IMR-90 (cell line): ENCODE measurements at regions not wholly inside any gene's neighbourhood (a gene's known extent, or its start where the extent isn't known, plus 50 kb on each side); places are given as distances from the start of the nearest gene placed in this dataset.

ENCODE experiments used
- ATAC-seq: fragments of 200-7000 bp; cut with Tn5 transposase; 2 replicates; pipeline ENCODE4 v1.9.1; 2020; ENCODE audit warnings: low read depth, mild to moderate bottlenecking, moderate library complexity
- BruUV-seq: library from RNA; stranded (reverse); fragments of 400-500 nt; replicated peaks from 2 replicates; lab custom pipeline; 2021; lab: Mats Ljungman, UMichigan
- CTCF ChIA-PET: fragments of 300-600 bp; formaldehyde crosslinking; extraction: SDS; loops from one replicate; lab custom pipeline; 2021; ENCODE audit warnings: antibody characterized with exemption; lab: Yijun Ruan, JAX
- POLR2A ChIA-PET: fragments of 300-600 bp; sonication (Branson Sonifier 250); formaldehyde crosslinking; loops from one replicate; lab custom pipeline; 2022; ENCODE audit warnings: antibody characterized with exemption; ENCODE audit not compliant: unreplicated experiment; lab: Charles Lee
- DNase-seq: peaks from one replicate; pipeline ENCODE4 v3.0.0; 2013
- H2AFZ ChIP-seq: replicated peaks from 2 replicates; pipeline ENCODE3; 2013; ENCODE audit warnings: low read length, mild to moderate bottlenecking; ENCODE audit not compliant: poor library complexity
- H2AK5ac ChIP-seq: 2 replicates; pipeline ENCODE4 v1.6.1; 2013; ENCODE audit warnings: low read depth, low read length, inconsistent platforms
- H2AK9ac ChIP-seq: replicated peaks from 2 replicates; pipeline ENCODE3; 2013; ENCODE audit warnings: mild to moderate bottlenecking, low read depth, low read length, moderate library complexity; ENCODE audit not compliant: poor library complexity
- H2BK120ac ChIP-seq: 2 replicates; pipeline ENCODE4 v1.6.1; 2013; ENCODE audit warnings: low read depth, low read length, inconsistent platforms
- H2BK15ac ChIP-seq: 3 replicates; pipeline ENCODE4 v1.6.1; 2013; ENCODE audit warnings: low read depth, low read length, inconsistent platforms
- H2BK20ac ChIP-seq: 2 replicates; pipeline ENCODE4 v1.6.1; 2013; ENCODE audit warnings: low read depth, mild to moderate bottlenecking, inconsistent platforms, low read length, moderate library complexity
- H2BK5ac ChIP-seq: 2 replicates; pipeline ENCODE4 v1.6.1; 2013; ENCODE audit warnings: mild to moderate bottlenecking, low read depth, low read length, inconsistent platforms; ENCODE audit not compliant: poor library complexity, severe bottlenecking
- H3K14ac ChIP-seq: replicated peaks from 2 replicates; pipeline ENCODE4 v1.6.1; 2013; ENCODE audit warnings: low read depth, low read length, inconsistent platforms
- H3K18ac ChIP-seq: 2 replicates; pipeline ENCODE4 v1.6.1; 2013; ENCODE audit warnings: low read depth, low read length, control low read depth
- H3K23ac ChIP-seq: 2 replicates; pipeline ENCODE4 v1.6.1; 2013; ENCODE audit warnings: low read depth, low read length, inconsistent platforms
- H3K27ac ChIP-seq: 2 replicates; pipeline ENCODE4 v1.5.1; 2013; ENCODE audit warnings: mild to moderate bottlenecking, control low read depth, low read length; ENCODE audit not compliant: insufficient read depth
- H3K27me3 ChIP-seq: 2 replicates; pipeline ENCODE4 v1.6.1; 2013; ENCODE audit warnings: low read length; ENCODE audit not compliant: control insufficient read depth, insufficient read depth
- H3K36me3 ChIP-seq: 2 replicates; pipeline ENCODE4 v1.6.1; 2013; ENCODE audit warnings: low read length, mixed read lengths; ENCODE audit not compliant: control insufficient read depth, insufficient read depth
- H3K4ac ChIP-seq: 2 replicates; pipeline ENCODE4 v1.6.1; 2013; ENCODE audit warnings: low read depth, low read length, inconsistent platforms
- H3K4me1 ChIP-seq: 2 replicates; pipeline ENCODE4 v1.6.1; 2013; ENCODE audit warnings: low read length, mixed read lengths; ENCODE audit not compliant: control insufficient read depth, insufficient read depth
- H3K4me2 ChIP-seq: 2 replicates; pipeline ENCODE4 v1.6.1; 2013; ENCODE audit warnings: low read depth, mild to moderate bottlenecking, control low read depth, low read length, moderate library complexity
- H3K4me3 ChIP-seq: 2 replicates; pipeline ENCODE4 v1.5.1; 2013; ENCODE audit warnings: low read depth, mild to moderate bottlenecking, control low read depth, low read length, moderate library complexity; ENCODE audit not compliant: insufficient read depth
- H3K56ac ChIP-seq: 2 replicates; pipeline ENCODE4 v1.6.1; 2013; ENCODE audit warnings: low read length, inconsistent platforms; ENCODE audit not compliant: insufficient read depth; ENCODE audit errors: extremely low read depth
- H3K79me1 ChIP-seq, 2 experiments: 2 replicates each; pipeline ENCODE4 v1.6.1; 2013; ENCODE audit warnings: low read length in 2 of 2, inconsistent platforms in 1 of 2, low read depth in 1 of 2
- H3K9ac ChIP-seq: 2 replicates; pipeline ENCODE4 v1.6.1; 2013; ENCODE audit warnings: low read depth, low read length, control low read depth
- H3K9me1 ChIP-seq: 2 replicates; pipeline ENCODE4 v1.6.1; 2013; ENCODE audit warnings: low read length, inconsistent platforms; ENCODE audit not compliant: insufficient read depth
- H3K9me3 ChIP-seq: 2 replicates; pipeline ENCODE4 v1.6.1; 2013; ENCODE audit warnings: low read length; ENCODE audit not compliant: control insufficient read depth, insufficient read depth
- H4K20me1 ChIP-seq: 2 replicates; pipeline ENCODE4 v1.6.1; 2013; ENCODE audit warnings: low read length, inconsistent platforms; ENCODE audit not compliant: insufficient read depth
- H4K5ac ChIP-seq: 2 replicates; pipeline ENCODE4 v1.6.1; 2013; ENCODE audit warnings: mild to moderate bottlenecking, low read depth, low read length, control low read depth
- H4K8ac ChIP-seq, 2 experiments: 2 replicates each; pipeline ENCODE4 v1.6.1; 2013; ENCODE audit warnings: low read depth in 2 of 2, low read length in 2 of 2, control low read depth in 1 of 2, inconsistent platforms in 1 of 2
- H4K91ac ChIP-seq: 2 replicates; pipeline ENCODE4 v1.6.1; 2013; ENCODE audit warnings: low read depth, low read length, inconsistent platforms; ENCODE audit not compliant: insufficient read depth
- BHLHE40 ChIP-seq: fragments of 150-350 bp; IDR thresholded peaks from 2 replicates; pipeline ENCODE4 v1.6.1; 2016; ENCODE audit warnings: mild to moderate bottlenecking, low read depth, low read length
- CEBPB ChIP-seq: IDR thresholded peaks from 2 replicates; pipeline ENCODE4 v1.6.1; 2012; ENCODE audit warnings: low read depth, low read length, improper control_type of control experiment
- CHD1 ChIP-seq: IDR thresholded peaks from 2 replicates; pipeline ENCODE4 v1.6.1; 2012; ENCODE audit warnings: low read depth, low read length, improper control_type of control experiment
- ELK1 ChIP-seq: fragments of 150-350 bp; IDR thresholded peaks from 2 replicates; pipeline ENCODE4 v1.6.1; 2016; ENCODE audit warnings: low read depth, mild to moderate bottlenecking, low read length, moderate library complexity, borderline replicate concordance
- FOS ChIP-seq: fragments of 150-350 bp; IDR thresholded peaks from 2 replicates; pipeline ENCODE4 v1.6.1; 2016; ENCODE audit warnings: low read depth, low read length
- MAFK ChIP-seq: IDR thresholded peaks from 2 replicates; pipeline ENCODE4 v1.6.1; 2012; ENCODE audit warnings: low read depth, low read length, improper control_type of control experiment
- MAZ ChIP-seq: IDR thresholded peaks from 2 replicates; pipeline ENCODE4 v1.6.1; 2012; ENCODE audit warnings: low read depth, mild to moderate bottlenecking, low read length, improper control_type of control experiment, moderate library complexity, borderline replicate concordance
- MXI1 ChIP-seq: IDR thresholded peaks from 2 replicates; pipeline ENCODE4 v1.6.1; 2012; ENCODE audit warnings: low read depth, mild to moderate bottlenecking, low read length, moderate library complexity, borderline replicate concordance
- NFE2L2 ChIP-seq: fragments of 150-350 bp; IDR thresholded peaks from 2 replicates; pipeline ENCODE4 v1.6.1; 2016; ENCODE audit warnings: low read depth, mild to moderate bottlenecking, low read length
- POLR2A ChIP-seq: IDR thresholded peaks from 2 replicates; pipeline ENCODE4 v1.6.1; 2012; ENCODE audit warnings: mild to moderate bottlenecking, low read depth, low read length
- RAD21 ChIP-seq: IDR thresholded peaks from 2 replicates; pipeline ENCODE4 v1.6.1; 2012; ENCODE audit warnings: low read length, improper control_type of control experiment
- RCOR1 ChIP-seq: IDR thresholded peaks from 2 replicates; pipeline ENCODE4 v1.6.1; 2012; ENCODE audit warnings: mild to moderate bottlenecking, low read length, improper control_type of control experiment; ENCODE audit not compliant: insufficient replicate concordance
- RFX5 ChIP-seq: IDR thresholded peaks from 2 replicates; pipeline ENCODE4 v1.8.0; 2012; ENCODE audit warnings: low read depth, mild to moderate bottlenecking, low read length, moderate library complexity
- SMC3 ChIP-seq: fragments of 150-350 bp; IDR thresholded peaks from 2 replicates; pipeline ENCODE4 v1.6.1; 2016; ENCODE audit warnings: low read depth, mild to moderate bottlenecking, antibody characterized with exemption, low read length, moderate library complexity
- WGBS, 2 experiments: methylation state at CpG; one replicate each; pipeline versions ENCODE4 v1.1.5 to v1.1.7; 2013; ENCODE audit warnings: missing lambda C conversion rate in 2 of 2; ENCODE audit not compliant: insufficient read length in 1 of 2; ENCODE audit errors: extremely low coverage in 2 of 2; 5-methylcytosine and 5-hydroxymethylcytosine counted together
- dilution Hi-C: fragments of 300-500 bp; cut with HindIII; formaldehyde crosslinking; loops from one replicate; pipeline ENCODE4 v1.14.3; 2018; ENCODE audit warnings: low sequenced_read_pairs; ENCODE audit not compliant: unreplicated experiment
- in situ Hi-C: fragments of 300-500 bp; cut with MboI; formaldehyde crosslinking; loops from 3 replicates; pipeline ENCODE4 v1.14.3; 2019; ENCODE audit warnings: low sequenced_read_pairs, inconsistent platforms, mixed read lengths
- intact Hi-C: fragments of 100-400 bp; cut with micrococcal nuclease; formaldehyde crosslinking; loops from 2 replicates; pipeline ENCODE4 v1.10.0; 2022
- TF ChIP-seq, protein P1 (sequence below): conservative IDR thresholded peaks from 2 replicates; pipeline ENCODE4 v1.5.1; 2012; ENCODE audit warnings: mild to moderate bottlenecking, low read depth, low read length, improper control_type of control experiment
- TF ChIP-seq, protein P2 (sequence below): fragments of 150-350 bp; IDR thresholded peaks from 2 replicates; pipeline ENCODE4 v1.6.1; 2017; ENCODE audit warnings: mild to moderate bottlenecking, antibody characterized with exemption, low read length, low read depth

GRCh38 chr6:139542351-139542750, 167.9 kb upstream of the CITED2 start:
- Histone ChIP-seq H3K14ac (no peak overlapping the region), H4K20me1 (no peaks in the 10 kb centered on the region), H3K27me3 (no peaks in the 10 kb centered on the region), H2AK9ac (no peak overlapping the region), H2AFZ (no peak overlapping the region), H3K9ac (no peak overlapping the region), H2BK20ac (peak overlapping the region; percentile 26; the same call in 1 of the 2 replicates), H3K27ac (no peak overlapping the region), H2BK5ac (no peak overlapping the region), H3K4me1 (peaks cover 20% of the 10 kb centered on the region), H3K9me1 (peaks cover 17% of the 10 kb centered on the region; the same call in 1 of the 2 replicates), H2BK120ac (peak overlapping the region; percentile 9), H3K4ac (no peak overlapping the region), H2AK5ac (no peak overlapping the region), H3K23ac (no peak overlapping the region), H3K18ac (no peak overlapping the region), H2BK15ac (no peak overlapping the region), H4K5ac (no peak overlapping the region), H3K4me2 (no peak overlapping the region), H3K56ac (no peak overlapping the region), H4K8ac (no peak overlapping the region), H4K91ac (no peak overlapping the region), H3K79me1 (peaks cover 0 to 3% of the 10 kb centered on the region in 2 experiments; a peak in 1 of 4 replicates), H3K36me3 (no peaks in the 10 kb centered on the region), H3K4me3 (no peak overlapping the region), H3K9me3 (no peaks in the 10 kb centered on the region)
- CTCF ChIA-PET = no interaction called here
- dilution Hi-C loops (no loop called here), in situ Hi-C loops (no loop called here), intact Hi-C loops (no loop called here)
- WGBS, 2 experiments = no CpG with 5 or more reads among the region's 3 CpGs
- ATAC-seq (no peak), DNase-seq (no peak)
- no TSS peak for BruUV-seq
- TF ChIP-seq FOS (no peak), RCOR1 (no peak), MXI1 (no peak), BHLHE40 (no peak), POLR2A (no peak), CHD1 (no peak), MAFK (no peak), ELK1 (no peak), RAD21 (no peak), SMC3 (no peak), CEBPB (no peak), RFX5 (no peak), NFE2L2 (no peak), MAZ (no peak)
- TF ChIP-seq, protein P1, sequence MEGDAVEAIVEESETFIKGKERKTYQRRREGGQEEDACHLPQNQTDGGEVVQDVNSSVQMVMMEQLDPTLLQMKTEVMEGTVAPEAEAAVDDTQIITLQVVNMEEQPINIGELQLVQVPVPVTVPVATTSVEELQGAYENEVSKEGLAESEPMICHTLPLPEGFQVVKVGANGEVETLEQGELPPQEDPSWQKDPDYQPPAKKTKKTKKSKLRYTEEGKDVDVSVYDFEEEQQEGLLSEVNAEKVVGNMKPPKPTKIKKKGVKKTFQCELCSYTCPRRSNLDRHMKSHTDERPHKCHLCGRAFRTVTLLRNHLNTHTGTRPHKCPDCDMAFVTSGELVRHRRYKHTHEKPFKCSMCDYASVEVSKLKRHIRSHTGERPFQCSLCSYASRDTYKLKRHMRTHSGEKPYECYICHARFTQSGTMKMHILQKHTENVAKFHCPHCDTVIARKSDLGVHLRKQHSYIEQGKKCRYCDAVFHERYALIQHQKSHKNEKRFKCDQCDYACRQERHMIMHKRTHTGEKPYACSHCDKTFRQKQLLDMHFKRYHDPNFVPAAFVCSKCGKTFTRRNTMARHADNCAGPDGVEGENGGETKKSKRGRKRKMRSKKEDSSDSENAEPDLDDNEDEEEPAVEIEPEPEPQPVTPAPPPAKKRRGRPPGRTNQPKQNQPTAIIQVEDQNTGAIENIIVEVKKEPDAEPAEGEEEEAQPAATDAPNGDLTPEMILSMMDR = no peak
- TF ChIP-seq, protein P2, sequence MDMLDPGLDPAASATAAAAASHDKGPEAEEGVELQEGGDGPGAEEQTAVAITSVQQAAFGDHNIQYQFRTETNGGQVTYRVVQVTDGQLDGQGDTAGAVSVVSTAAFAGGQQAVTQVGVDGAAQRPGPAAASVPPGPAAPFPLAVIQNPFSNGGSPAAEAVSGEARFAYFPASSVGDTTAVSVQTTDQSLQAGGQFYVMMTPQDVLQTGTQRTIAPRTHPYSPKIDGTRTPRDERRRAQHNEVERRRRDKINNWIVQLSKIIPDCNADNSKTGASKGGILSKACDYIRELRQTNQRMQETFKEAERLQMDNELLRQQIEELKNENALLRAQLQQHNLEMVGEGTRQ = no peak
- POLR2A ChIA-PET = no interaction called here
